H54 (cell line): ENCODE measurements at regions not wholly inside any gene's neighbourhood (a gene's known extent, or its start where the extent isn't known, plus 50 kb on each side); places are given as distances from the start of the nearest gene placed in this dataset.

ENCODE experiments used
- DNase-seq: peaks from one replicate; pipeline ENCODE4 v3.0.0; 2011; ENCODE audit warnings: low spot score, mixed read lengths; ENCODE audit not compliant: insufficient read length
- FAIRE-seq: peaks from 3 replicates; lab custom pipeline; 2011; peaks lifted over from hg19 to GRCh38; lab: Jason Lieb, UNC
- POLR2A ChIP-seq: IDR thresholded peaks from 2 replicates; pipeline ENCODE4 v1.6.1; 2011; ENCODE audit warnings: low read depth, mild to moderate bottlenecking, low read length

GRCh38 chr3:154718053-154718452 lies 288.1 kb upstream of the GPR149 start:
- no peak for DNase-seq
- no peak for TF ChIP-seq POLR2A
- no peak for FAIRE-seq

GRCh38 chr3:154716170-154716569 lies 286.2 kb upstream of the GPR149 start:
- TF ChIP-seq POLR2A: no peak
- no peak for DNase-seq
- FAIRE-seq: no peak

GRCh38 chr3:154708554-154708953 lies 278.6 kb upstream of the GPR149 start:
- FAIRE-seq: no peak
- TF ChIP-seq POLR2A: no peak

GRCh38 chr3:154701055-154701454 lies 271.1 kb upstream of the GPR149 start:
- no peak for FAIRE-seq

More at GRCh38 chr3:154708554-154708953, 278.6 kb upstream of the GPR149 start:
- no peak for DNase-seq

GRCh38 chr3:154690413-154690812 lies 260.4 kb upstream of the GPR149 start:
- no peak for TF ChIP-seq POLR2A
- peak; percentile 20 for FAIRE-seq
- no peak for DNase-seq

More at GRCh38 chr3:154701055-154701454, 271.1 kb upstream of the GPR149 start:
- no peak for DNase-seq
- TF ChIP-seq POLR2A: no peak

- no peak for FAIRE-seq
- no peak for TF ChIP-seq POLR2A
These were observed 254.4 kb upstream of the GPR149 start for GRCh38 chr3:154684440-154684839.

GRCh38 chr3:154684021-154684420 lies 254.0 kb upstream of the GPR149 start:
- no peak for TF ChIP-seq POLR2A
- DNase-seq: no peak
- no peak for FAIRE-seq

More at GRCh38 chr3:154684440-154684839, 254.4 kb upstream of the GPR149 start:
- no peak for DNase-seq

GRCh38 chr3:154678041-154678654 lies 248.2 kb upstream of the GPR149 start:
- DNase-seq (no peak), FAIRE-seq (no peak)
- TF ChIP-seq POLR2A: no peak

- DNase-seq (no peak), FAIRE-seq (no peak)
- no peak for TF ChIP-seq POLR2A
These were observed 238.8 kb upstream of the GPR149 start for GRCh38 chr3:154668835-154669234.

GRCh38 chr3:154668187-154668586 lies 238.2 kb upstream of the GPR149 start:
- no peak for TF ChIP-seq POLR2A
- FAIRE-seq (no peak), DNase-seq (no peak)

GRCh38 chr3:154666542-154666941 lies 236.6 kb upstream of the GPR149 start:
- no peak for TF ChIP-seq POLR2A
- DNase-seq: no peak
- FAIRE-seq: no peak

GRCh38 chr3:154664714-154665113 lies 234.7 kb upstream of the GPR149 start:
- TF ChIP-seq POLR2A: no peak
- no peak for FAIRE-seq
- no peak for DNase-seq

- TF ChIP-seq POLR2A: no peak
- no peak for DNase-seq
- no peak for FAIRE-seq
These were observed 232.9 kb upstream of the GPR149 start for GRCh38 chr3:154662851-154663250.

GRCh38 chr3:154660811-154661210 lies 230.8 kb upstream of the GPR149 start:
- FAIRE-seq: no peak
- DNase-seq: no peak
- TF ChIP-seq POLR2A: no peak

- DNase-seq (no peak), FAIRE-seq (no peak)
- no peak for TF ChIP-seq POLR2A
These were observed 228.0 kb upstream of the GPR149 start for GRCh38 chr3:154658000-154658399.

GRCh38 chr3:154657218-154657617 lies 227.2 kb upstream of the GPR149 start:
- FAIRE-seq (no peak), DNase-seq (no peak)
- no peak for TF ChIP-seq POLR2A
